Sigmoid colon (tissue), 6 donors: ENCODE measurements at regions not wholly inside any gene's neighbourhood (a gene's known extent, or its start where the extent isn't known, plus 50 kb on each side); places are given as distances from the start of the nearest gene placed in this dataset.

Source experiments
- DNase-seq: peaks from one replicate; pipeline ENCODE4 v3.0.0-alpha.2; 2019
- H3K27ac ChIP-seq, 4 donors: fragments of 200-600 bp; sonication (generic); one replicate each; pipeline ENCODE4 v1.5.1; 2016 to 2019; ENCODE audit warnings: mild to moderate bottlenecking in 1 of 4
- H3K27me3 ChIP-seq, 3 donors: fragments of 200-600 bp; sonication (generic); one replicate each; pipeline ENCODE4 v1.5.1; 2019; ENCODE audit warnings: mild to moderate bottlenecking in 1 of 3
- H3K36me3 ChIP-seq, 4 donors: fragments of 200-600 bp; sonication (generic); one replicate each; pipeline ENCODE4 v1.5.1; 2016 to 2019
- H3K4me1 ChIP-seq, 4 donors: fragments of 200-600 bp; sonication (generic); one replicate each; pipeline ENCODE4 v1.5.1; 2017 to 2019
- H3K4me3 ChIP-seq, 4 donors: fragments of 200-600 bp; sonication (generic); one replicate each; pipeline ENCODE4 v1.5.1; 2017 to 2019; ENCODE audit warnings: mild to moderate bottlenecking in 2 of 4, moderate library complexity in 1 of 4
- H3K9me3 ChIP-seq, 4 donors: fragments of 200-600 bp in 3 of 4; sonication (generic) in 3 of 4; one replicate each; pipeline versions ENCODE4 v1.5.1 to v1.6.1; 2013 to 2019
- CTCF ChIP-seq, 4 experiments: fragments of 450-650 bp in 3 of 4; fragments of 200-600 bp in 1 of 4; IDR thresholded peaks; one replicate each; pipeline ENCODE4 v1.5.1; 2016 to 2019; ENCODE audit warnings: antibody characterized with exemption in 4 of 4, mild to moderate bottlenecking in 3 of 4, moderate library complexity in 2 of 4
- EP300 ChIP-seq, 4 donors: sonication (generic); formaldehyde crosslinking; IDR thresholded peaks; one replicate each; pipeline ENCODE4 v1.6.1; 2017; ENCODE audit warnings: antibody characterized with exemption in 4 of 4
- POLR2A ChIP-seq, 2 donors: fragments of 450-650 bp; IDR thresholded peaks; one replicate each; pipeline ENCODE4 v1.6.1; 2016; ENCODE audit warnings: antibody characterized with exemption in 2 of 2, mild to moderate bottlenecking in 2 of 2, moderate library complexity in 2 of 2
- POLR2AphosphoS5 ChIP-seq, 4 donors: sonication (generic); formaldehyde crosslinking; IDR thresholded peaks; one replicate each; pipeline ENCODE4 v1.6.1; 2017; ENCODE audit warnings: antibody characterized with exemption in 4 of 4
- WGBS, 2 donors: extraction: QIAGEN DNeasy Blood & Tissue Kit; methylation state at CpG; one replicate each; pipeline ENCODE4 v1.1.7; 2013; 5-methylcytosine and 5-hydroxymethylcytosine counted together
- intact Hi-C: fragments of 100-400 bp; cut with DNase I; formaldehyde crosslinking; loops from one replicate; pipeline ENCODE4 v1.15.1; 2023
- donor health status: healthy with polysubstance abuse.
- donor health status: healthy.

GRCh38 chr14:45970621-45971020 lies 681.0 kb downstream of the RPL10L start:
- DNase-seq, result no peak
- no peaks in the 10 kb centered on the region for H3K9me3 ChIP-seq
- TF ChIP-seq POLR2AphosphoS5 (IDR thresholded peaks at IDR 0.05) (no peak), CTCF (IDR thresholded peaks at IDR 0.05) (no peak), POLR2A (IDR thresholded peaks at IDR 0.05) (no peak), EP300 (IDR thresholded peaks at IDR 0.05) (no peak)
- intact Hi-C loops, result no loop called here
- H3K36me3 ChIP-seq, result no peaks in the 10 kb centered on the region
- H3K4me3 ChIP-seq, result no peak overlapping the region
- H3K27ac ChIP-seq, result no peak overlapping the region
- H3K4me1 ChIP-seq, result no peaks in the 10 kb centered on the region
- no peaks in the 10 kb centered on the region for H3K27me3 ChIP-seq
- WGBS, 2 donors, result 28 to 57% methylated on average over 1 of the region's 1 CpG

- WGBS, 2 donors, result 66 to 85% methylated on average over 1 of the region's 1 CpG
- Histone ChIP-seq H3K27me3 (no peaks in the 10 kb centered on the region), H3K36me3 (no peaks in the 10 kb centered on the region), H3K9me3 (no peaks in the 10 kb centered on the region), H3K4me1 (no peaks in the 10 kb centered on the region), H3K4me3 (no peak overlapping the region), H3K27ac (no peak overlapping the region)
- no peak for DNase-seq
- TF ChIP-seq POLR2A (IDR thresholded peaks at IDR 0.05) (no peak), CTCF (IDR thresholded peaks at IDR 0.05) (no peak), POLR2AphosphoS5 (IDR thresholded peaks at IDR 0.05) (no peak), EP300 (IDR thresholded peaks at IDR 0.05) (no peak)
- intact Hi-C loops, result no loop called here
Observed at GRCh38 chr14:45968037-45968436, 683.5 kb downstream of the RPL10L start.

GRCh38 chr14:45949479-45949878 lies 696.5 kb upstream of the MIS18BP1 start:
- no peak overlapping the region for H3K27ac ChIP-seq
- no peak for TF ChIP-seq POLR2A (IDR thresholded peaks at IDR 0.05)
- no peak for TF ChIP-seq CTCF (IDR thresholded peaks at IDR 0.05)
- no peak for TF ChIP-seq EP300 (IDR thresholded peaks at IDR 0.05)
- no peak for TF ChIP-seq POLR2AphosphoS5 (IDR thresholded peaks at IDR 0.05)
- no peaks in the 10 kb centered on the region for H3K9me3 ChIP-seq
- DNase-seq, result no peak
- no peak overlapping the region for H3K4me3 ChIP-seq
- WGBS, 2 donors, result 73 to 77% methylated on average over 2 of the region's 2 CpGs
- H3K27me3 ChIP-seq, result no peaks in the 10 kb centered on the region
- H3K36me3 ChIP-seq, result no peaks in the 10 kb centered on the region
- intact Hi-C loops, result loop anchor here (10.0 kb wide), 1 partner anchor 525 kb away; no protein-coding TSS in a partner anchor
- no peaks in the 10 kb centered on the region for H3K4me1 ChIP-seq

GRCh38 chr14:45947830-45948229 lies 694.8 kb upstream of the MIS18BP1 start:
- Histone ChIP-seq H3K27me3 (no peaks in the 10 kb centered on the region), H3K27ac (no peak overlapping the region), H3K9me3 (no peaks in the 10 kb centered on the region), H3K36me3 (no peaks in the 10 kb centered on the region), H3K4me3 (no peak overlapping the region), H3K4me1 (no peaks in the 10 kb centered on the region)
- no peak for TF ChIP-seq POLR2A (IDR thresholded peaks at IDR 0.05)
- no peak for TF ChIP-seq EP300 (IDR thresholded peaks at IDR 0.05)
- no peak for TF ChIP-seq POLR2AphosphoS5 (IDR thresholded peaks at IDR 0.05)
- no peak for TF ChIP-seq CTCF (IDR thresholded peaks at IDR 0.05)
- no peak for DNase-seq
- intact Hi-C loops, result loop anchor here (10.0 kb wide), 1 partner anchor 523 kb away; no protein-coding TSS in a partner anchor
- 69 to 80% methylated on average over 2 of the region's 2 CpGs for WGBS, 2 donors

GRCh38 chr14:45946251-45946650 lies 693.2 kb upstream of the MIS18BP1 start:
- 35 to 70% methylated on average over 3 of the region's 3 CpGs for WGBS, 2 donors
- no peak for TF ChIP-seq POLR2AphosphoS5 (IDR thresholded peaks at IDR 0.05)
- no peak for TF ChIP-seq EP300 (IDR thresholded peaks at IDR 0.05)
- TF ChIP-seq CTCF (IDR thresholded peaks at IDR 0.05), result no peak
- TF ChIP-seq POLR2A (IDR thresholded peaks at IDR 0.05), result no peak
- Histone ChIP-seq H3K4me3 (no peak overlapping the region), H3K27me3 (no peaks in the 10 kb centered on the region), H3K36me3 (no peaks in the 10 kb centered on the region), H3K4me1 (no peaks in the 10 kb centered on the region), H3K9me3 (no peaks in the 10 kb centered on the region), H3K27ac (no peak overlapping the region)
- DNase-seq, result no peak
- intact Hi-C loops, result loop anchor here (10.0 kb wide), 1 partner anchor 521 kb away; no protein-coding TSS in a partner anchor
